ENCODE measurements at regions not wholly inside any gene's neighbourhood (a gene's known extent, or its start where the extent isn't known, plus 50 kb on each side); places are given as distances from the start of the nearest gene placed in this dataset.
"Not testable (repeated sequence)": the region's sequence is repeated elsewhere in the genome, so short reads cannot be mapped to it uniquely, and the experiment has no call there.

GRCh38 chr16:75780669-75781068 is 54.4 kb upstream of the CPHXL start:
- no peak for DNase-seq

DNA sequence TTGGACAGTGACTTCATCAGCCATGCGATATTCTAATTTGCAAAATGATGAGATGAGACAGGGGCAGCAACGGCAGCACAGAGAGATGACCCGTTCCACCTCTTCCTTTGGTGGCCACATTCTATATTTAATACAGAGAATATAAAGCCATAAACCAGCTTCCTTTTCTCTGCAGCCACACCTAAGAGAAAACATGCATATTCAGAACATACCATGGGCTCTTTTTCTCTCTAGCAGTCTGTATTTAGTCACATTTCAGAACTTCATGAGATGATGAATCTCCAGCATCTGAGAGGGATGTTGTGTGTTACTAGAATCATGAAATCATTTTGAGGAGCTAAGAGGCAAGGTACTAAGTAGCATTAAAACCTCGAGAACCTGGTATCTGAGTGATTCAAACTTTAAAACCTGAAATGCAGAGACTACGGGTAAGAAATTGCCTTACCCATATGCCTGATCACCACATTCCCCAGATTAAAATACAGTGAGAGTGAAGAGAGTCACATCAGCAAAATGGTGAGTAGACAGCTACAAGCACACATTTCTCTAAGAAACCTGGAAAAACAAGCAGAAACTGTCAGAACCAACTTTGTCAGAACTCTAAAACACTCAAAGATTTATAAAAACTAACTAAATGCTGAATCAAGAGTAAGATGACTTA is 55.5 kb upstream of the CPHXL start:
- DNase-seq: no peak

GRCh38 chr16:75787440-75787839 is 61.1 kb upstream of the CPHXL start:
- no peak for DNase-seq

GRCh38 chr16:75789237-75789636 is 62.9 kb upstream of the CPHXL start:
- DNase-seq: peak; percentile 46

GRCh38 chr16:75792771-75793492 is 66.6 kb upstream of the CPHXL start:
- no peak for DNase-seq

DNA sequence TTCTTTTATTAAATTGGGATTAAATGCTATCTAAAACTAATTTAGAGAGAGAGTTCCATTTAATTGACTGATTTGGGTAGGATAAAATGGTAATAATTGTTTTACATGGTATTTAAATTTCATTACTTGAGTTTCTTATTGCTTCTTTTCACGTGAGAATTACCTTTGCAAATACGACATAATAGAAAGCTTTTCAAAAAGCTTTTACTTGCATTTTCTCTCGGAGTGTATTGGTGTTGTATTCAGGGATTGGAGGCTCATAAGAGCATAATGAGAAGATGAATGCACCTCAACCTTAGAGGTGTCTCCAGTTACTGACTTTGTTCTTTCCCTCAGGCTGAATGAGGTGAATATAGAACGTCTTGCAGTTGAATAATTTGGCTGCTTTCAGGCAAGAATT is 67.4 kb upstream of the CPHXL start:
- no peak for DNase-seq

DNA sequence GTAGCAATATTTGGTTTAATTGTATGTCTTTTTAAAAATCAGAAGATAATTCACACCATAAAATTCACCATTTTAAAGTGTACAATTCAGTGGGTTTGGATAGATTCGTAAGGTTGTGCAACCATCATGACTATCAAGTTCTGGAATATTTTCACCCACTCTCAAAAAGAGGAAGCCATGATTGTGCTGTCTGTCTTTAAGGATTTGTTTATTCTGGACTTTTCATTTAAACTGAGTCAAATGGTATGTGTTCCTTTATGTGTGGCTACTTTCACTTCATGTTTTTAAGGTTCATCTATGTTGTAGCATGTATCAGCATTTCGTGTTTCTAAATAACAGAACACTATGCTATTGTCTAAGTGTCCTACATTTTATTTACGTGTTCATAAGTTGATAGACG is 68.1 kb upstream of the CPHXL start:
- DNase-seq: no peak

GRCh38 chr16:75798714-75799113 is 72.4 kb upstream of the CPHXL start:
- no peak for DNase-seq

DNA sequence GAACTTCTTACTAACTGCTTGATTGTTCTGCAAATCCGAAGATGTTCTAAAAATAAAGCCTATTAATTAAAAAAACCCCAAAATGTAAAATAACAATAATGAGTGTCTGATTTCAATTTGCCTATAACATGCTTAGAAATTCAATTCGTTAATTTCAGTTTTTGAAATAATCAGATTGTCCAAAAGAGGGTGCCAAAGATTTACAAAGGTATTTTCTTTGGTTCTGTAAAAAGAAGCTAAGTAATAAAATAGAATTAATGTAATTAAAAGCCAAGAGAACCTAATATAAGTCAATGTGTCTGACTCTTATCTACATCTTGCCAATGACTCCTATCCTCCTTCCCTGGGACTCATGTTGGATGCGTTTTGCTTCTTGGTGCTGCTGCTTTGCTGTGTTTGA is 75.0 kb upstream of the CPHXL start:
- no peak for DNase-seq

DNA sequence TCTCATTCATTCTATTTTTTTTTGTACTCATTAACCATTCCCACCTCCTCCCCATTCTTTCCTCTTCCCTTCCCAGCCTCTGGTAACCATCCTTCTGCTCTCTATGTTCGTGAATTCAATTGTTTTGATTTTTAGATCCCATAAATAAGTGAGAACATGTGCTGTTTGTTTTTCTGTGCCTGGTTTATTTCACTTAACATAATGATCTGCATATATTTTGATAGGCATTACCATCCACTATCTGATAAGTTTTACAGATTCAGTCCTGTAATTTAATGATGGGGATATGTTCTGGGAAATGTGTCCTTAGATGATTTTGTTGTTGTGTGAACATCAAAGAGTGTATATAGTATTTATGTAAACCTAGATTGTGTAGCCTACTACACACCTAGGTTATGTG is 77.5 kb upstream of the CPHXL start:
- DNase-seq: no peak

GRCh38 chr16:75804368-75804767 is 78.1 kb upstream of the CPHXL start:
- DNase-seq: no peak

DNA sequence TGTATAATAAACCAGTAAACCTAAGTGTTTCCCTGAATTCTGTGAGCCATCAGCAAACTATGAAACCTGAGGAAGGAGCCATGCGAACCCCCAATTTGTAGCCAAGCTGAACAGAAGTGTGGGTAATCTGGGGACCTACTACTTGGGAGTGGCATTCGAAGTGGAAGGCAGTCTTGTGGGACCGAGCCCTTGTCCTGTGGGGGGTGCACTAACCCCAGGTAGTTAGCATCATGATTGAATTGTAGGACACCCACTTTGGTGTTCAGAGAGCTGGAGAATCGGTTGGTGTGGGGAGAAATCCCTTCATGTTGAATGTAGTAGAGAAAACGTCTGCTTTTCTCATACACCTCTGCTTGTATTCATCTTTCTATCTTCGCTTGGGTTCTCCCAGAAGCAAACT is 79.7 kb upstream of the CPHXL start:
- no peak for DNase-seq

DNA sequence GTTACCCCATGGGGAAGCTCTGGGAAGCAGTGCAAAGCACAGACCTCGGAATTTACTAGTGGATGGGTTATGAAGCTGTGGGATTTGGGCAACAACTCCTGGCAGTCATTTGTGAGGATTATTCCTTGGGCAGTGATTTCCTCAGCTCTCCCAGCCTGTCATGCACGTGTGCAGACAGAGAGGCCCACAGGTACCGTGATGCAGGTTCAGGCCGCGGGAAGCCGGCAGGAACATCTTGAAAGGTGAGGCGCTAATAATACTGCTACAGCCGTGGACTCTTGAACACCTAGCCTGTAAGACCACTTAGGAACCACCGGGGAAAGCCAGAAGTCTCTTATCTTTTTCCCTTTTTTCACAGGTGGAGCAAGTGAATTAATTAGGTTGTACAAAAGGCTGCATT is 80.2 kb upstream of the CPHXL start:
- DNase-seq: no peak

GRCh38 chr16:75810342-75810741 is 84.1 kb upstream of the CPHXL start:
- DNase-seq: no peak

GRCh38 chr16:75811020-75811634 is 84.8 kb upstream of the CPHXL start:
- DNase-seq: no peak

DNA sequence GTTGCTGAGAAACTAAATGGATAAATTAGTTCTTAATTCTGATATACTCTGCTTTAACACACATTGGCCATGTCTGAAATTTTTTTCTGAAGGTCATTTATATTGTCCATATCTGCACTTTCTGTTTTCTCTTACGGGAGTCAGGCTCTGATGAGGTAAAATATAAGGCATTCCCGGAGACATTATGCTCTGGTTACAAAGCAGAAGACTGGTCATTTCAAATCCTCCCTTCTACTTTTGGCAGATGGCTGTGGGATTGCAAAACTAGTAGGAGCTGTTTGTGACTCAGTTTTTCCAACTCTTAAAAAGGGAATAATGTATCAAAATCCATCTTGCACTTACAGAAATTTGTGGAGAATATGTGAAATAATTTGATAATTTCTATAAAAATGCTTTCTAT is 92.2 kb upstream of the CPHXL start:
- DNase-seq: no peak

GRCh38 chr16:75820672-75821071 is 94.4 kb upstream of the CPHXL start:
- no peak for DNase-seq

- no peak for DNase-seq
Observed at GRCh38 chr16:75821117-75821516, 94.8 kb upstream of the CPHXL start.

GRCh38 chr16:75825750-75826149 is 99.5 kb upstream of the CPHXL start:
- DNase-seq: not testable (repeated sequence)

GRCh38 chr16:75827372-75828038 is 101.2 kb upstream of the CPHXL start:
- not testable (repeated sequence) for DNase-seq

- DNase-seq: not testable (repeated sequence)
Observed at GRCh38 chr16:75833385-75833784, 107.1 kb upstream of the CPHXL start.

DNA sequence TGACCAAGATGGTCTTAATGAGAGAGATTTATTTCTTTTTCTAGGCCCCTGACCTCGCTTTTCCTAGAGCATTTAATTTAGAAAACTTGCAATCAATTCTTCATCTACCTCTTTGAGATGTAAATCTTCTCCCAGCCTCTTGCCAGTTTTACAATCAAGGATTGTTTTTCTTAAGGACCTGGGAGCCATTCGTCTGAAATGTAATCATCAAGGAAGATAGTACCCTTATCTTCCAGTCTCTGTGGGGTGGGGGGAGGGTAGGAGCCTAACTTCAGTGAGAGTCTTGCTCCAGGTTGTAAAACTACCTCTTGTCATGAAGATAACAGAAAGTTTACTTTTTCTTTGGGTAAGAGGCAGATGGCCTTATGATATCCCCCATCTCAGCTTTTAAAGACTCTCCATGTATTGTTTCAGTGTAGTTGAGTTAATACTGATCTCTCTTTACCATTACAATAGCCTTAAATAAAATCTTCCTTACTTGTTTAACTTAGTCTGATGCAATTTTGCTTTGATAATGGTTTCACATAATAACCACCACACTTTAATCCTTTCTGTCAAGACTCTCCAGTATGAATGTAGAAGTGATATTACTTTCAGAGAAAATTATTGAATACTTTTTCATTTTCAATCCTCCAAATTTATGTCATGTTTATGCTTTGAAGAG is 110.2 kb upstream of the CPHXL start:
- no peak for DNase-seq

- DNase-seq: no peak
Observed at GRCh38 chr16:75837264-75837663, 111.0 kb upstream of the CPHXL start.
